ENCODE measurements at regions not wholly inside any gene's neighbourhood (a gene's known extent, or its start where the extent isn't known, plus 50 kb on each side); places are given as distances from the start of the nearest gene placed in this dataset.

DNA sequence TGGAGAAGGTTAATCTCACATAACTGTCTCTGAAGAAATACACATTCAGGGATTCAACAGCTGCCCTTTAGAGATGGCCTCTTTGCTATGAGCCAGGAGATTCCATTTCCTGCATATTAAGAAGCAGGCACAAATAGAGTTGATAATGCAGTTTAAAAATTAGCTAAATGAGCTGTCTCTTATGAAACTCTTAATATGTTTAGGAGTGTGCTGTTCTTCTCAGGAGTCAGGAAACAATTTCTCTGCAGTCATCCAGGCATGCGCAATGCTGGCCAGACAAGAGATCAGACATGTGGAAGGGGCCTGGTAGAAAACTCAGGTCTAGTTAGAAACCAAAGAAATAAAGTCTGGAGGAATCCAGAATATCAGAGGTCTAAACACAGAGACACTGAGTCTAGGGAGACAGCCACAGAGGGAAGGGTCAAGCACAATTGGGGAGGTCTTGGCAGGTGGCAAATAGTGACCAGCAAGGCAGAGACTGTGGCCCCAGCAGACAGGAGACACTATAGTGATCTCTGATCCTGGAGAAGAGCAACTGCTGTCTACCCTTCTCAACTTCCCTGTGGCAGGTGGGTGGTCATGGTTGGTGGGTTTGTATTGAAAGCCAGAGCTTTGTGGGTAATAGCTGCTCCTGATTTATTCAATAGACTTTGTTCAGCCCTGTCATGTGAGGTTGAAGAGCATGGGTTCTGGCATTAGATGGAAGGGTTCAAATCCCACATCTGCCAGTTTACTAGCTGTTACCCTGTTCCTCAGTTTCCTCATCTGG is 185.8 kb upstream of the RMST start:
- Histone ChIP-seq H3K27me3 (ENCODE audit: insufficient read depth, low read length) (0 out of 2 replicates have a peak, but pooled peaks cover 6% of the 10 kb centered on the region), H4K20me1 (ENCODE audit: insufficient read depth) (no peaks in the 10 kb centered on the region), H3K4me2 (ENCODE audit: low read length) (no peak overlapping the region), H3K4me1 (ENCODE audit: control insufficient read depth in 1 of 2, insufficient read depth in 2 of 2, low read length in 2 of 2) (no peaks in the 10 kb centered on the region), H3K27ac (ENCODE audit: low read depth, low read length) (no peak overlapping the region), H3K9me2 (ENCODE audit: insufficient read depth) (no peaks in the 10 kb centered on the region), H3K36me3 (ENCODE audit: control insufficient read depth in 1 of 2, insufficient read depth in 2 of 2, low read length in 2 of 2) (no peaks in the 10 kb centered on the region), H3K79me2 (ENCODE audit: insufficient read depth, low read length) (no peaks in the 10 kb centered on the region), H3K9ac (ENCODE audit: low read length) (no peak overlapping the region), H2AFZ (ENCODE audit: low read depth, low read length, poor library complexity, severe bottlenecking) (no peak overlapping the region), H3K4me3 (replicated peaks in 1 of 2; ENCODE audit: low read depth in 1 of 2, low read length in 2 of 2) (no peak overlapping the region), H3K9me3 (ENCODE audit: control insufficient read depth in 1 of 2, insufficient read depth in 1 of 2, low read depth in 1 of 2, low read length in 2 of 2) (no peaks in the 10 kb centered on the region)
- intact Hi-C loops (cut with micrococcal nuclease) = no loop called here
- TF ChIP-seq YY1 (IDR thresholded peaks at IDR 0.05; ENCODE audit: extremely low read depth, insufficient replicate concordance, low read depth, low read length) (no peak), ELF1 (IDR thresholded peaks at IDR 0.05; ENCODE audit: borderline replicate concordance, low read depth) (no peak), SIN3A (IDR thresholded peaks at IDR 0.05; ENCODE audit: low read depth) (no peak), POLR2A (IDR thresholded peaks at IDR 0.05; ENCODE audit: borderline replicate concordance, extremely low read depth, insufficient read depth, insufficient read length) (no peak), FOSL1 (IDR thresholded peaks at IDR 0.05; ENCODE audit: low read depth) (no peak), MAX (IDR thresholded peaks at IDR 0.05) (no peak), ZNF274 (IDR thresholded peaks at IDR 0.05; ENCODE audit: low read depth, low read length) (no peak), ZFX (IDR thresholded peaks at IDR 0.05) (no peak)
- TF ChIP-seq, protein P1, sequence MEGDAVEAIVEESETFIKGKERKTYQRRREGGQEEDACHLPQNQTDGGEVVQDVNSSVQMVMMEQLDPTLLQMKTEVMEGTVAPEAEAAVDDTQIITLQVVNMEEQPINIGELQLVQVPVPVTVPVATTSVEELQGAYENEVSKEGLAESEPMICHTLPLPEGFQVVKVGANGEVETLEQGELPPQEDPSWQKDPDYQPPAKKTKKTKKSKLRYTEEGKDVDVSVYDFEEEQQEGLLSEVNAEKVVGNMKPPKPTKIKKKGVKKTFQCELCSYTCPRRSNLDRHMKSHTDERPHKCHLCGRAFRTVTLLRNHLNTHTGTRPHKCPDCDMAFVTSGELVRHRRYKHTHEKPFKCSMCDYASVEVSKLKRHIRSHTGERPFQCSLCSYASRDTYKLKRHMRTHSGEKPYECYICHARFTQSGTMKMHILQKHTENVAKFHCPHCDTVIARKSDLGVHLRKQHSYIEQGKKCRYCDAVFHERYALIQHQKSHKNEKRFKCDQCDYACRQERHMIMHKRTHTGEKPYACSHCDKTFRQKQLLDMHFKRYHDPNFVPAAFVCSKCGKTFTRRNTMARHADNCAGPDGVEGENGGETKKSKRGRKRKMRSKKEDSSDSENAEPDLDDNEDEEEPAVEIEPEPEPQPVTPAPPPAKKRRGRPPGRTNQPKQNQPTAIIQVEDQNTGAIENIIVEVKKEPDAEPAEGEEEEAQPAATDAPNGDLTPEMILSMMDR (IDR thresholded peaks at IDR 0.05 in 2 of 3, conservative IDR thresholded peaks at IDR 0.05 in 1 of 3; ENCODE audit: borderline replicate concordance in 1 of 3, insufficient read depth in 1 of 3, low read depth in 2 of 3, low read length in 2 of 3) = no peak
- ChIA-PET RAD21 (ENCODE audit: low non-redundant PET in 1 of 2, low total read pairs in 2 of 2, uncharacterized antibody in 2 of 2, unreplicated experiment in 2 of 2) (no interaction called here), POLR2A (no interaction called here), CTCF (no interaction called here)
- no peak for ATAC-seq
- no TSS peak for BruUV-seq (replicated peaks)
- DNase-seq (ENCODE audit: low read depth, low spot score) = no peak

Measured in HCT116 (cell line).